OCI-LY1 (cell line): ENCODE measurements at regions not wholly inside any gene's neighbourhood (a gene's known extent, or its start where the extent isn't known, plus 50 kb on each side); places are given as distances from the start of the nearest gene placed in this dataset.

Source experiments
- CTCF ChIP-seq: fragments of 200-600 bp; sonication (generic), shearing (Covaris generic); IDR thresholded peaks from 2 replicates; pipeline ENCODE4 v1.5.1; 2017; ENCODE audit warnings: mild to moderate bottlenecking, antibody characterized with exemption, low read length, moderate library complexity, mixed read lengths
- EZH2 ChIP-seq: fragments of 200-600 bp; sonication (generic), shearing (Covaris generic); IDR thresholded peaks from 2 replicates; pipeline ENCODE4 v1.8.0; 2017; ENCODE audit warnings: borderline replicate concordance, mixed run types, mild to moderate bottlenecking, antibody characterized with exemption, low read length, moderate library complexity, mixed read lengths

DNA sequence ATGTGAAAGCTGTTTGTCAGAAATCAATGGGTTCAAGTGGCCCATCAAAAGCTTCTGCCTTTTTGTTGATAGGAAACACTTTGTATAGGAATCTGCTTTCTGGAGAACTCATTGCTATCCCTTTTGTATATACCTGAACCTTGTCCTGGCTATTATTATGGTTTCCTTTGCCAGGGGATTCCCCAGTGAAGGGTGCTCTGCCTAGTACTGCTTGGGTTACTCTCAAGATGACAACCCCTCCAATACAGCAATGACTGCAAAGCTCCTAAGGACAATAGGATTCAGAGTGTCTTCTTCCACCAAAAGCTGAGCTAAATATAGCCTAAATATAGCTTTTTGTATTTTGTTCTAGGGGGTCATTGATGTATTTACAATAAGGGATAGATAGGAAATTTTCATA lies 54.0 kb upstream of the PTPRK start:
- no peak for TF ChIP-seq CTCF
- TF ChIP-seq EZH2: no peak
